SK-N-SH (cell line): ENCODE measurements at regions not wholly inside any gene's neighbourhood (a gene's known extent, or its start where the extent isn't known, plus 50 kb on each side); places are given as distances from the start of the nearest gene placed in this dataset.

Experiments used
- CHD2 ChIP-seq: fragments of 150-350 bp; IDR thresholded peaks from 2 replicates; pipeline ENCODE4 v1.6.1; 2018; ENCODE audit warnings: low read length; ENCODE audit not compliant: partially characterized antibody
- CTCF ChIP-seq: fragments of 200-600 bp; sonication (generic); IDR thresholded peaks from 2 replicates; pipeline ENCODE4 v1.6.1; 2017; ENCODE audit warnings: antibody characterized with exemption, mild to moderate bottlenecking, moderate library complexity
- EZH2phosphoT487 ChIP-seq: fragments of 200-600 bp; sonication (generic); IDR thresholded peaks from 2 replicates; pipeline ENCODE4 v1.6.1; 2017; ENCODE audit warnings: low read depth, mixed run types, mild to moderate bottlenecking, antibody characterized with exemption, moderate library complexity, borderline replicate concordance
- MAX ChIP-seq: IDR thresholded peaks from 2 replicates; pipeline ENCODE4 v1.4.0; 2012; ENCODE audit warnings: low read depth
- RAD21 ChIP-seq: IDR thresholded peaks from 2 replicates; pipeline ENCODE4 v1.6.1; 2012; ENCODE audit warnings: mild to moderate bottlenecking, low read length
- TCF12 ChIP-seq: IDR thresholded peaks from 2 replicates; pipeline ENCODE4 v1.4.0; 2012
- TEAD4 ChIP-seq: IDR thresholded peaks from 2 replicates; pipeline ENCODE4 v1.4.0; 2012; ENCODE audit warnings: mild to moderate bottlenecking, borderline replicate concordance; ENCODE audit not compliant: insufficient read depth
- USF2 ChIP-seq: fragments of 150-350 bp; IDR thresholded peaks from 2 replicates; pipeline ENCODE4 v1.6.1; 2017; ENCODE audit warnings: antibody characterized with exemption, low read length, low read depth, borderline replicate concordance
- YY1 ChIP-seq: IDR thresholded peaks from 2 replicates; pipeline ENCODE4 v1.4.0; 2012; ENCODE audit warnings: low read depth, mild to moderate bottlenecking
- ZBTB33 ChIP-seq: IDR thresholded peaks from 2 replicates; pipeline ENCODE4 v1.4.0; 2012; ENCODE audit warnings: low read depth, borderline replicate concordance
- TF ChIP-seq, protein P1 (sequence below): fragments of 150-350 bp; IDR thresholded peaks from 2 replicates; pipeline ENCODE4 v1.6.1; 2016; ENCODE audit warnings: mild to moderate bottlenecking, low read depth, low read length

DNA sequence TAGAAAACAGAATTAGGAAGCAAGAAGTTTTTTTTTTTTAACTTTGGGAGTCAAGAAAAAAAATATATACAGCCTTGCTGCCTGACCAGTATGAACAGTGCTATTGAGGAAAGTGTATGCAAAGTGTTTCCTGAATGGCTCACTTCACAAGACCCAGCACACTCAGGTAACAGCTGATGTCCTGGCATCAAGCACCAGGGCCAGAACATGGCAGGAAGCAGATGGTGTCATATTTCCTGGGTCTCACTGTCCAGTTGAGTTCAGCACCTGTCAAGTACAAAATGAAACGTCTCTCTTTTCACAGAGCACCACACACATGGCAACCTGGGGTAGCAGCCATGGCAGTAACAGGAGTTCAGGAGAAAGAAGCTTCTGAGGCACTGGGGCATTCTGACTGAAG is 372.3 kb downstream of the TTLL7 start:
- TF ChIP-seq CTCF, result no peak
- TF ChIP-seq, protein P1, sequence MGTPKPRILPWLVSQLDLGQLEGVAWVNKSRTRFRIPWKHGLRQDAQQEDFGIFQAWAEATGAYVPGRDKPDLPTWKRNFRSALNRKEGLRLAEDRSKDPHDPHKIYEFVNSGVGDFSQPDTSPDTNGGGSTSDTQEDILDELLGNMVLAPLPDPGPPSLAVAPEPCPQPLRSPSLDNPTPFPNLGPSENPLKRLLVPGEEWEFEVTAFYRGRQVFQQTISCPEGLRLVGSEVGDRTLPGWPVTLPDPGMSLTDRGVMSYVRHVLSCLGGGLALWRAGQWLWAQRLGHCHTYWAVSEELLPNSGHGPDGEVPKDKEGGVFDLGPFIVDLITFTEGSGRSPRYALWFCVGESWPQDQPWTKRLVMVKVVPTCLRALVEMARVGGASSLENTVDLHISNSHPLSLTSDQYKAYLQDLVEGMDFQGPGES, result no peak
- TF ChIP-seq RAD21, result no peak
- no peak for TF ChIP-seq TCF12
- TF ChIP-seq ZBTB33, result no peak
- TF ChIP-seq YY1, result no peak
- no peak for TF ChIP-seq EZH2phosphoT487
- TF ChIP-seq USF2, result no peak
- no peak for TF ChIP-seq CHD2
- TF ChIP-seq MAX, result no peak
- TF ChIP-seq TEAD4, result no peak
